ENCODE measurements at regions not wholly inside any gene's neighbourhood (a gene's known extent, or its start where the extent isn't known, plus 50 kb on each side); places are given as distances from the start of the nearest gene placed in this dataset.

GRCh38 chr4:11298451-11298850 is 130.2 kb downstream of the HS3ST1 start:
- Histone ChIP-seq H3K79me2 (ENCODE audit: insufficient read depth, low read depth, low read length) (no peaks in the 10 kb centered on the region), H3K4me3 (ENCODE audit: low read depth, low read length, poor library complexity, severe bottlenecking) (no peak overlapping the region), H3K4me1 (ENCODE audit: insufficient read depth, low read length, poor library complexity, severe bottlenecking) (no peaks in the 10 kb centered on the region), H3K36me3 (ENCODE audit: insufficient read depth, low read length) (no peaks in the 10 kb centered on the region), H2AFZ (ENCODE audit: low read length) (no peak overlapping the region), H3K27ac (ENCODE audit: low read depth, low read length, poor library complexity, severe bottlenecking) (no peak overlapping the region), H3K9me3 (ENCODE audit: low read length) (no peaks in the 10 kb centered on the region), H4K20me1 (ENCODE audit: insufficient read depth, low read length) (no peaks in the 10 kb centered on the region), H3K9me2 (ENCODE audit: insufficient read depth, low read length) (no peaks in the 10 kb centered on the region), H3K4me2 (ENCODE audit: low read length) (no peak overlapping the region)
- ChIA-PET POLR2A (interaction anchor here (0.7 kb wide), 1 partner anchor 431 kb away, joined by 3 read pairs; no protein-coding TSS in a partner anchor), CTCF (ENCODE audit: unreplicated experiment) (no interaction called here)
- BruUV-seq (replicated peaks): no TSS peak
- no peak for TF ChIP-seq CTCF (conservative IDR thresholded peaks at IDR 0.05; ENCODE audit: low read length)
- no peak for TF ChIP-seq EZH2phosphoT487 (IDR thresholded peaks at IDR 0.05; ENCODE audit: borderline replicate concordance, low read depth, low read length)
- DNase-seq (ENCODE audit: low spot score): no peak
- intact Hi-C loops (cut with micrococcal nuclease; ENCODE audit: unreplicated experiment): no loop called here

GRCh38 chr4:11297627-11298026 is 131.1 kb downstream of the HS3ST1 start:
- Histone ChIP-seq H3K27ac (ENCODE audit: low read depth, low read length, poor library complexity, severe bottlenecking) (no peak overlapping the region), H3K9me2 (ENCODE audit: insufficient read depth, low read length) (no peaks in the 10 kb centered on the region), H3K4me1 (ENCODE audit: insufficient read depth, low read length, poor library complexity, severe bottlenecking) (no peaks in the 10 kb centered on the region), H3K79me2 (ENCODE audit: insufficient read depth, low read depth, low read length) (no peaks in the 10 kb centered on the region), H3K9me3 (ENCODE audit: low read length) (no peaks in the 10 kb centered on the region), H3K36me3 (ENCODE audit: insufficient read depth, low read length) (no peaks in the 10 kb centered on the region), H4K20me1 (ENCODE audit: insufficient read depth, low read length) (no peaks in the 10 kb centered on the region), H3K4me2 (ENCODE audit: low read length) (no peak overlapping the region), H3K4me3 (ENCODE audit: low read depth, low read length, poor library complexity, severe bottlenecking) (no peak overlapping the region), H2AFZ (ENCODE audit: low read length) (no peak overlapping the region)
- intact Hi-C loops (cut with micrococcal nuclease; ENCODE audit: unreplicated experiment): no loop called here
- no TSS peak for BruUV-seq (replicated peaks)
- no peak for TF ChIP-seq CTCF (conservative IDR thresholded peaks at IDR 0.05; ENCODE audit: low read length)
- no peak for TF ChIP-seq EZH2phosphoT487 (IDR thresholded peaks at IDR 0.05; ENCODE audit: borderline replicate concordance, low read depth, low read length)
- POLR2A ChIA-PET: no interaction called here
- DNase-seq (ENCODE audit: low spot score): no peak
- CTCF ChIA-PET (ENCODE audit: unreplicated experiment): no interaction called here

GRCh38 chr4:11297201-11297600 is 131.5 kb downstream of the HS3ST1 start:
- no peaks in the 10 kb centered on the region for H3K4me1 ChIP-seq (ENCODE audit: insufficient read depth, low read length, poor library complexity, severe bottlenecking)
- ChIA-PET CTCF (ENCODE audit: unreplicated experiment) (no interaction called here), POLR2A (no interaction called here)
- TF ChIP-seq CTCF (conservative IDR thresholded peaks at IDR 0.05; ENCODE audit: low read length) (no peak), EZH2phosphoT487 (IDR thresholded peaks at IDR 0.05; ENCODE audit: borderline replicate concordance, low read depth, low read length) (no peak)
- no peaks in the 10 kb centered on the region for H3K9me3 ChIP-seq (ENCODE audit: low read length)
- H3K36me3 ChIP-seq (ENCODE audit: insufficient read depth, low read length): no peaks in the 10 kb centered on the region
- no peaks in the 10 kb centered on the region for H4K20me1 ChIP-seq (ENCODE audit: insufficient read depth, low read length)
- no peak overlapping the region for H2AFZ ChIP-seq (ENCODE audit: low read length)
- BruUV-seq (replicated peaks): no TSS peak
- H3K9me2 ChIP-seq (ENCODE audit: insufficient read depth, low read length): no peaks in the 10 kb centered on the region
- H3K4me2 ChIP-seq (ENCODE audit: low read length): no peak overlapping the region
- DNase-seq (ENCODE audit: low spot score): no peak
- no peak overlapping the region for H3K27ac ChIP-seq (ENCODE audit: low read depth, low read length, poor library complexity, severe bottlenecking)
- H3K4me3 ChIP-seq (ENCODE audit: low read depth, low read length, poor library complexity, severe bottlenecking): no peak overlapping the region
- H3K79me2 ChIP-seq (ENCODE audit: insufficient read depth, low read depth, low read length): no peaks in the 10 kb centered on the region
- intact Hi-C loops (cut with micrococcal nuclease; ENCODE audit: unreplicated experiment): no loop called here
